ENCODE measurements at regions not wholly inside any gene's neighbourhood (a gene's known extent, or its start where the extent isn't known, plus 50 kb on each side); places are given as distances from the start of the nearest gene placed in this dataset.

DNA sequence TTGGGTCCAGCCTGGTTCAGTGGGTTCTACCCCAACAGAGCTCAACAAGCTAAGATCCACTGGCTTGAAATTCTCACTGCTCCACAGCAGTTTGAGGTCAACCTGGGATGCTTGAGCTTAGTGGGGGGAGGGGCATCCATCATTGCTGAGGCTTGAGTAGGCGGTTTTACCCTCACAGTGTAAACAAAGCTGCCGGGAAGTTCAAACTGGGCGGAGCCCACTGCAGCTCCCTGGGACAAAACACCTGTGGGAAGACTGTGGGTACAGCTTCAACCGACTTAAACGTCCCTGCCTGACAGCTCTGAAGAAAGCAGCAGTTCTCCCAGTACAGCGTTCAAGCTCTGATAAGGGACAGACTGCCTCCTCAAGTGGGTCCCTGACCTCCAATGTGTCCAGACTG lies 1161.9 kb downstream of the UQCRFS1 start:
- TF ChIP-seq BHLHE40 (IDR thresholded peaks at IDR 0.05; ENCODE audit: borderline replicate concordance), result no peak
- TF ChIP-seq SP1 (IDR thresholded peaks at IDR 0.05), result no peak
- TF ChIP-seq, protein P1, sequence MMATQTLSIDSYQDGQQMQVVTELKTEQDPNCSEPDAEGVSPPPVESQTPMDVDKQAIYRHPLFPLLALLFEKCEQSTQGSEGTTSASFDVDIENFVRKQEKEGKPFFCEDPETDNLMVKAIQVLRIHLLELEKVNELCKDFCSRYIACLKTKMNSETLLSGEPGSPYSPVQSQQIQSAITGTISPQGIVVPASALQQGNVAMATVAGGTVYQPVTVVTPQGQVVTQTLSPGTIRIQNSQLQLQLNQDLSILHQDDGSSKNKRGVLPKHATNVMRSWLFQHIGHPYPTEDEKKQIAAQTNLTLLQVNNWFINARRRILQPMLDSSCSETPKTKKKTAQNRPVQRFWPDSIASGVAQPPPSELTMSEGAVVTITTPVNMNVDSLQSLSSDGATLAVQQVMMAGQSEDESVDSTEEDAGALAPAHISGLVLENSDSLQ (IDR thresholded peaks at IDR 0.05), result no peak
- TF ChIP-seq NFRKB (IDR thresholded peaks at IDR 0.05), result no peak
- TF ChIP-seq FOXM1 (IDR thresholded peaks at IDR 0.05; ENCODE audit: borderline replicate concordance), result no peak
- no peak for TF ChIP-seq FOXA1 (IDR thresholded peaks at IDR 0.05)
